ENCODE measurements at regions not wholly inside any gene's neighbourhood (a gene's known extent, or its start where the extent isn't known, plus 50 kb on each side); places are given as distances from the start of the nearest gene placed in this dataset.

- H3K27ac ChIP-seq (ENCODE audit: low read length) = no peak overlapping the region
- H3K27me3 ChIP-seq (ENCODE audit: insufficient read depth, low read depth, low read length) = no peaks in the 10 kb centered on the region
- no peaks in the 10 kb centered on the region for H4K20me1 ChIP-seq (ENCODE audit: insufficient read depth)
- no peak for TF ChIP-seq EP300 (conservative IDR thresholded peaks at IDR 0.05; ENCODE audit: poor library complexity, severe bottlenecking)
- no peak for TF ChIP-seq CTCF (IDR thresholded peaks at IDR 0.05; ENCODE audit: poor library complexity, severe bottlenecking)
- TF ChIP-seq EZH2 (IDR thresholded peaks at IDR 0.05; ENCODE audit: borderline replicate concordance, insufficient read depth, low read length, poor library complexity, severe bottlenecking) = no peak
- no peak for TF ChIP-seq REST (IDR thresholded peaks at IDR 0.05; ENCODE audit: borderline replicate concordance)
- no peak for TF ChIP-seq RAD21 (conservative IDR thresholded peaks at IDR 0.05)
- no peak for TF ChIP-seq POLR2AphosphoS5 (IDR thresholded peaks at IDR 0.05)
- no peak for TF ChIP-seq MXI1 (conservative IDR thresholded peaks at IDR 0.05; ENCODE audit: poor library complexity, severe bottlenecking)
- TF ChIP-seq SMC3 (conservative IDR thresholded peaks at IDR 0.05; ENCODE audit: poor library complexity) = no peak
- TF ChIP-seq TAF1 (IDR thresholded peaks at IDR 0.05; ENCODE audit: low read depth) = no peak
- H3K36me3 ChIP-seq (ENCODE audit: insufficient read depth, low read length) = no peaks in the 10 kb centered on the region
- no peaks in the 10 kb centered on the region for H3K79me2 ChIP-seq (replicated peaks; ENCODE audit: insufficient read depth, low read length)
- no peaks in the 10 kb centered on the region for H3F3A ChIP-seq (ENCODE audit: insufficient read depth, low read length, poor library complexity, severe bottlenecking)
- no peak overlapping the region for H3K4me3 ChIP-seq (ENCODE audit: low read length)
- H3K9me3 ChIP-seq (ENCODE audit: low read length) = no peaks in the 10 kb centered on the region
- no peak overlapping the region for H3K4me2 ChIP-seq (ENCODE audit: low read length)
- H2AFZ ChIP-seq (ENCODE audit: low read depth, low read length) = no peak overlapping the region
- no peak overlapping the region for H3K9ac ChIP-seq (ENCODE audit: low read length)
- H3K9me2 ChIP-seq (ENCODE audit: insufficient read depth, low read length) = no peaks in the 10 kb centered on the region
These were observed 100.9 kb upstream of the TLE3 start for GRCh38 chr15:70198441-70199123.

- Histone ChIP-seq H3K4me2 (ENCODE audit: low read length) (no peak overlapping the region), H3K4me3 (ENCODE audit: low read length) (no peak overlapping the region), H4K20me1 (ENCODE audit: insufficient read depth) (no peaks in the 10 kb centered on the region), H3K79me2 (replicated peaks; ENCODE audit: insufficient read depth, low read length) (no peaks in the 10 kb centered on the region), H3F3A (ENCODE audit: insufficient read depth, low read length, poor library complexity, severe bottlenecking) (no peaks in the 10 kb centered on the region), H2AFZ (ENCODE audit: low read depth, low read length) (no peak overlapping the region), H3K27ac (ENCODE audit: low read length) (no peak overlapping the region), H3K9me2 (ENCODE audit: insufficient read depth, low read length) (no peaks in the 10 kb centered on the region), H3K27me3 (ENCODE audit: insufficient read depth, low read depth, low read length) (no peaks in the 10 kb centered on the region), H3K9me3 (ENCODE audit: low read length) (no peaks in the 10 kb centered on the region), H3K36me3 (ENCODE audit: insufficient read depth, low read length) (no peaks in the 10 kb centered on the region), H3K9ac (ENCODE audit: low read length) (no peak overlapping the region)
- no peak for TF ChIP-seq REST (IDR thresholded peaks at IDR 0.05; ENCODE audit: borderline replicate concordance)
- TF ChIP-seq MXI1 (conservative IDR thresholded peaks at IDR 0.05; ENCODE audit: poor library complexity, severe bottlenecking) = no peak
- TF ChIP-seq TAF1 (IDR thresholded peaks at IDR 0.05; ENCODE audit: low read depth) = no peak
- TF ChIP-seq CTCF (IDR thresholded peaks at IDR 0.05; ENCODE audit: poor library complexity, severe bottlenecking) = no peak
- TF ChIP-seq EP300 (conservative IDR thresholded peaks at IDR 0.05; ENCODE audit: poor library complexity, severe bottlenecking) = no peak
- no peak for TF ChIP-seq SMC3 (conservative IDR thresholded peaks at IDR 0.05; ENCODE audit: poor library complexity)
- TF ChIP-seq EZH2 (IDR thresholded peaks at IDR 0.05; ENCODE audit: borderline replicate concordance, insufficient read depth, low read length, poor library complexity, severe bottlenecking) = no peak
- no peak for TF ChIP-seq POLR2AphosphoS5 (IDR thresholded peaks at IDR 0.05)
- TF ChIP-seq RAD21 (conservative IDR thresholded peaks at IDR 0.05) = no peak
These were observed 100.2 kb upstream of the TLE3 start for GRCh38 chr15:70197945-70198361.

Measured in neural cell (in vitro differentiated cells).